MG63 (cell line): ENCODE measurements at regions not wholly inside any gene's neighbourhood (a gene's known extent, or its start where the extent isn't known, plus 50 kb on each side); places are given as distances from the start of the nearest gene placed in this dataset.
"Not testable (repeated sequence)": the region's sequence is repeated elsewhere in the genome, so short reads cannot be mapped to it uniquely, and the experiment has no call there.

ENCODE experiments used
- DNase-seq: peaks from one replicate; pipeline ENCODE4 v3.0.0-alpha.2; 2020
- H3K27me3 ChIP-seq: fragments of 250-450 bp; sonication (Bioruptor Pico); 2 replicates; pipeline ENCODE4 v1.5.1; 2020; ENCODE audit warnings: mild to moderate bottlenecking, moderate library complexity
- H3K36me3 ChIP-seq: fragments of 250-450 bp; sonication (Bioruptor Pico); 2 replicates; pipeline ENCODE4 v1.5.1; 2020; ENCODE audit warnings: mild to moderate bottlenecking, moderate library complexity
- H3K4me3 ChIP-seq: fragments of 250-450 bp; sonication (Bioruptor Pico); 2 replicates; pipeline ENCODE4 v1.5.1; 2020; ENCODE audit warnings: mild to moderate bottlenecking, moderate library complexity
- H3K9me3 ChIP-seq: fragments of 250-450 bp; sonication (Bioruptor Pico); 2 replicates; pipeline ENCODE4 v1.5.1; 2020; ENCODE audit warnings: mild to moderate bottlenecking, moderate library complexity

GRCh38 chr11:130547761-130548490 is 99.5 kb downstream of the ADAMTS15 start:
- no peaks in the 10 kb centered on the region for H3K27me3 ChIP-seq
- H3K9me3 ChIP-seq = no peaks in the 10 kb centered on the region
- H3K4me3 ChIP-seq = no peak overlapping the region
- no peaks in the 10 kb centered on the region for H3K36me3 ChIP-seq
- no peak for DNase-seq

- no peaks in the 10 kb centered on the region for H3K27me3 ChIP-seq
- H3K36me3 ChIP-seq = no peaks in the 10 kb centered on the region
- no peak overlapping the region for H3K4me3 ChIP-seq
- no peaks in the 10 kb centered on the region for H3K9me3 ChIP-seq
- DNase-seq = no peak
Observed at GRCh38 chr11:130548491-130548833, 100.0 kb downstream of the ADAMTS15 start.

GRCh38 chr11:130549393-130549999 is 101.1 kb downstream of the ADAMTS15 start:
- Histone ChIP-seq H3K9me3 (no peaks in the 10 kb centered on the region), H3K36me3 (no peaks in the 10 kb centered on the region), H3K4me3 (no peak overlapping the region), H3K27me3 (no peaks in the 10 kb centered on the region)
- no peak for DNase-seq

GRCh38 chr11:130550150-130550549 is 101.7 kb downstream of the ADAMTS15 start:
- Histone ChIP-seq H3K9me3 (no peaks in the 10 kb centered on the region), H3K36me3 (no peaks in the 10 kb centered on the region), H3K27me3 (no peaks in the 10 kb centered on the region), H3K4me3 (no peak overlapping the region)
- DNase-seq = no peak

GRCh38 chr11:130550984-130551383 is 102.5 kb downstream of the ADAMTS15 start:
- H3K36me3 ChIP-seq = no peaks in the 10 kb centered on the region
- no peaks in the 10 kb centered on the region for H3K27me3 ChIP-seq
- no peak for DNase-seq
- H3K9me3 ChIP-seq = no peaks in the 10 kb centered on the region
- H3K4me3 ChIP-seq = no peak overlapping the region

- no peaks in the 10 kb centered on the region for H3K36me3 ChIP-seq
- H3K9me3 ChIP-seq = no peaks in the 10 kb centered on the region
- H3K4me3 ChIP-seq = no peak overlapping the region
- no peak for DNase-seq
- H3K27me3 ChIP-seq = no peaks in the 10 kb centered on the region
Observed at GRCh38 chr11:130551388-130551787, 102.9 kb downstream of the ADAMTS15 start.

- Histone ChIP-seq H3K36me3 (no peaks in the 10 kb centered on the region), H3K27me3 (no peaks in the 10 kb centered on the region), H3K9me3 (no peaks in the 10 kb centered on the region), H3K4me3 (no peak overlapping the region)
- DNase-seq = no peak
Observed at GRCh38 chr11:130553306-130553705, 104.9 kb downstream of the ADAMTS15 start.

GRCh38 chr11:130554241-130555055 is 106.0 kb downstream of the ADAMTS15 start:
- Histone ChIP-seq H3K4me3 (no peak overlapping the region), H3K36me3 (no peaks in the 10 kb centered on the region), H3K9me3 (no peaks in the 10 kb centered on the region), H3K27me3 (no peaks in the 10 kb centered on the region)
- no peak for DNase-seq

- no peaks in the 10 kb centered on the region for H3K9me3 ChIP-seq
- no peak overlapping the region for H3K4me3 ChIP-seq
- no peaks in the 10 kb centered on the region for H3K36me3 ChIP-seq
- peak; percentile 93 for DNase-seq
- H3K27me3 ChIP-seq = no peaks in the 10 kb centered on the region
Observed at GRCh38 chr11:130555251-130555841, 106.9 kb downstream of the ADAMTS15 start.

GRCh38 chr11:130560000-130560780 is 111.7 kb downstream of the ADAMTS15 start:
- Histone ChIP-seq H3K9me3 (no peaks in the 10 kb centered on the region), H3K36me3 (no peaks in the 10 kb centered on the region), H3K4me3 (no peak overlapping the region), H3K27me3 (no peaks in the 10 kb centered on the region)
- DNase-seq = no peak

- no peak for DNase-seq
- Histone ChIP-seq H3K27me3 (no peaks in the 10 kb centered on the region), H3K9me3 (no peaks in the 10 kb centered on the region)
Observed at GRCh38 chr11:130560781-130561109, 112.3 kb downstream of the ADAMTS15 start.

GRCh38 chr11:130561441-130561881 is 113.0 kb downstream of the ADAMTS15 start:
- Histone ChIP-seq H3K27me3 (no peaks in the 10 kb centered on the region), H3K36me3 (no peaks in the 10 kb centered on the region), H3K9me3 (no peaks in the 10 kb centered on the region), H3K4me3 (no peak overlapping the region)
- no peak for DNase-seq

More at GRCh38 chr11:130560781-130561109, 112.3 kb downstream of the ADAMTS15 start:
- H3K4me3 ChIP-seq = no peak overlapping the region
- no peaks in the 10 kb centered on the region for H3K36me3 ChIP-seq

- Histone ChIP-seq H3K36me3 (no peaks in the 10 kb centered on the region), H3K9me3 (no peaks in the 10 kb centered on the region), H3K27me3 (no peaks in the 10 kb centered on the region), H3K4me3 (no peak overlapping the region)
- DNase-seq = no peak
Observed at GRCh38 chr11:130562549-130562948, 114.1 kb downstream of the ADAMTS15 start.

- H3K27me3 ChIP-seq, H3K4me3 ChIP-seq, DNase-seq, H3K36me3 ChIP-seq, H3K9me3 ChIP-seq: not testable (repeated sequence)
Observed at GRCh38 chr11:130566360-130566759, 117.9 kb downstream of the ADAMTS15 start.

GRCh38 chr11:130571519-130571918 is 123.1 kb downstream of the ADAMTS15 start:
- DNase-seq = no peak
- no peak overlapping the region for H3K4me3 ChIP-seq
- no peaks in the 10 kb centered on the region for H3K27me3 ChIP-seq
- H3K36me3 ChIP-seq = no peaks in the 10 kb centered on the region
- no peaks in the 10 kb centered on the region for H3K9me3 ChIP-seq

GRCh38 chr11:130571947-130572584 is 123.6 kb downstream of the ADAMTS15 start:
- H3K9me3 ChIP-seq = no peaks in the 10 kb centered on the region
- DNase-seq = no peak
- no peaks in the 10 kb centered on the region for H3K36me3 ChIP-seq
- H3K4me3 ChIP-seq = no peak overlapping the region
- H3K27me3 ChIP-seq = no peaks in the 10 kb centered on the region
